ENCODE measurements at regions not wholly inside any gene's neighbourhood (a gene's known extent, or its start where the extent isn't known, plus 50 kb on each side); places are given as distances from the start of the nearest gene placed in this dataset.

- TF ChIP-seq CTCF (IDR thresholded peaks at IDR 0.05) (no peak), POLR2A (IDR thresholded peaks at IDR 0.05; ENCODE audit: low read depth) (no peak), EP300 (IDR thresholded peaks at IDR 0.05) (no peak)
Measured at GRCh38 chr20:25749649-25750048, 53.0 kb upstream of the ZNF337 start.

Data from esophagus muscularis mucosa (tissue), 4 donors.